HEK293T (cell line): ENCODE measurements at regions not wholly inside any gene's neighbourhood (a gene's known extent, or its start where the extent isn't known, plus 50 kb on each side); places are given as distances from the start of the nearest gene placed in this dataset.

Experiments
- CTCF ChIA-PET: fragments of 350-600 bp; formaldehyde crosslinking; extraction: SDS; loops from one replicate; lab custom pipeline; 2021; ENCODE audit warnings: antibody characterized with exemption, inconsistent platforms; lab: Yijun Ruan, JAX
- POLR2A ChIA-PET: fragments of 350-600 bp; formaldehyde crosslinking; extraction: SDS; loops from one replicate; lab custom pipeline; 2020; ENCODE audit warnings: antibody characterized with exemption, inconsistent platforms; lab: Yijun Ruan, JAX
- DNase-seq: peaks from one replicate; pipeline ENCODE4 v3.0.0; 2012; ENCODE audit warnings: mixed read lengths; ENCODE audit errors: extremely low spot score
- ARNT ChIP-seq: fragments of 450-650 bp; IDR thresholded peaks from 2 replicates; pipeline ENCODE4 v1.6.1; 2017; ENCODE audit warnings: mild to moderate bottlenecking
- BHLHE40 ChIP-seq: fragments of 450-650 bp; IDR thresholded peaks from 2 replicates; pipeline ENCODE4 v1.6.1; 2016; ENCODE audit warnings: mild to moderate bottlenecking, moderate library complexity, borderline replicate concordance
- CTBP1 ChIP-seq: fragments of 450-650 bp; IDR thresholded peaks from 2 replicates; pipeline ENCODE4 v1.6.1; 2016; ENCODE audit warnings: borderline replicate concordance
- ELF4 ChIP-seq: fragments of 450-650 bp; IDR thresholded peaks from 2 replicates; pipeline ENCODE4 v1.6.1; 2017; ENCODE audit warnings: antibody characterized with exemption
- FOXA1 ChIP-seq: fragments of 450-650 bp; IDR thresholded peaks from 2 replicates; pipeline ENCODE4 v1.6.1; 2016; ENCODE audit warnings: mild to moderate bottlenecking
- FOXK2 ChIP-seq: fragments of 450-650 bp; IDR thresholded peaks from 2 replicates; pipeline ENCODE4 v1.6.1; 2016; ENCODE audit warnings: mild to moderate bottlenecking
- FOXM1 ChIP-seq: fragments of 450-650 bp; IDR thresholded peaks from 2 replicates; pipeline ENCODE4 v1.6.1; 2017; ENCODE audit warnings: mild to moderate bottlenecking, borderline replicate concordance
- HDGF ChIP-seq: fragments of 450-650 bp; IDR thresholded peaks from 2 replicates; pipeline ENCODE4 v1.6.1; 2017; ENCODE audit warnings: antibody characterized with exemption, borderline replicate concordance
- L3MBTL2 ChIP-seq: fragments of 450-650 bp; conservative IDR thresholded peaks from 2 replicates; pipeline ENCODE4 v1.6.1; 2016; ENCODE audit warnings: mild to moderate bottlenecking
- LEF1 ChIP-seq: fragments of 450-650 bp; IDR thresholded peaks from 2 replicates; pipeline ENCODE4 v1.6.1; 2017; ENCODE audit warnings: mild to moderate bottlenecking, borderline replicate concordance
- NFRKB ChIP-seq: fragments of 450-650 bp; IDR thresholded peaks from 2 replicates; pipeline ENCODE4 v1.6.1; 2016; ENCODE audit warnings: mild to moderate bottlenecking, moderate library complexity
- PKNOX1 ChIP-seq: fragments of 450-650 bp; IDR thresholded peaks from 2 replicates; pipeline ENCODE4 v1.6.1; 2016
- SP1 ChIP-seq: fragments of 450-650 bp; IDR thresholded peaks from 2 replicates; pipeline ENCODE4 v1.6.1; 2017
- SUZ12 ChIP-seq: fragments of 450-650 bp; IDR thresholded peaks from 2 replicates; pipeline ENCODE4 v1.6.1; 2016; ENCODE audit warnings: mild to moderate bottlenecking
- TARDBP ChIP-seq: fragments of 450-650 bp; IDR thresholded peaks from 2 replicates; pipeline ENCODE4 v1.6.1; 2016
- ZNF384 ChIP-seq: fragments of 450-650 bp; IDR thresholded peaks from 2 replicates; pipeline ENCODE4 v1.6.1; 2016

GRCh38 chr4:36917413-36917812, 327.1 kb upstream of the NWD2 start:
- POLR2A ChIA-PET = no interaction called here
- no peak for TF ChIP-seq ZNF384
- no peak for TF ChIP-seq ELF4
- no peak for TF ChIP-seq FOXK2
- TF ChIP-seq ARNT = no peak
- no peak for TF ChIP-seq BHLHE40
- TF ChIP-seq CTBP1 = no peak
- DNase-seq = no peak
- CTCF ChIA-PET = no interaction called here

DNA sequence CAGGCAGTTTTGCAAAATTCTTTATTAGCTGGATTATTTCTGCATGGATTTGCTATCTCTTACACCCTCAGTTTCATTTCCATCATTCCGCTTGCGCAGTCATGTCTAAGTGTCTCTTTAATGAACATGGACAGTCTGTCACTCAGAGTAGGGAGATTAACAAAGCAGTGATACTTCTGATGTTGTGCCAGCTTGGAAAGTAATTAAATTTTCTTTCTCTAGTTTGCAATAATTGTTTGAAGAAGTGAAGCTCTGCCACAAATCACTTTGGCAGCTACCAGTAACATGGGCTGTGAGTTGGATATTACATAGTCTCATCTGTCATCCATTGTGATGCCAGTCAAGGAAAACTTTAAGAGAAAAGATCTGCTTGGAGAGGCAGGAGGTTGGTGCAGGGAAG, 324.8 kb upstream of the NWD2 start:
- ChIA-PET POLR2A (no interaction called here), CTCF (no interaction called here)
- TF ChIP-seq BHLHE40 (no peak), FOXM1 (no peak), FOXK2 (no peak), ELF4 (no peak), CTBP1 (no peak), SP1 (no peak), FOXA1 (no peak), TARDBP (no peak), ZNF384 (no peak), ARNT (no peak), SUZ12 (no peak), NFRKB (no peak), LEF1 (no peak), L3MBTL2 (no peak), PKNOX1 (no peak), HDGF (no peak)

GRCh38 chr4:36921476-36922216, 322.9 kb upstream of the NWD2 start:
- ChIA-PET CTCF (interaction anchor here (0.6 kb wide), 1 partner anchor 113 kb away, joined by 3 read pairs; no protein-coding TSS in a partner anchor), POLR2A (no interaction called here)
- TF ChIP-seq BHLHE40 = no peak
- no peak for TF ChIP-seq FOXA1
- DNase-seq = no peak

More for the DNA sequence above, 324.8 kb upstream of the NWD2 start:
- DNase-seq = no peak

DNA sequence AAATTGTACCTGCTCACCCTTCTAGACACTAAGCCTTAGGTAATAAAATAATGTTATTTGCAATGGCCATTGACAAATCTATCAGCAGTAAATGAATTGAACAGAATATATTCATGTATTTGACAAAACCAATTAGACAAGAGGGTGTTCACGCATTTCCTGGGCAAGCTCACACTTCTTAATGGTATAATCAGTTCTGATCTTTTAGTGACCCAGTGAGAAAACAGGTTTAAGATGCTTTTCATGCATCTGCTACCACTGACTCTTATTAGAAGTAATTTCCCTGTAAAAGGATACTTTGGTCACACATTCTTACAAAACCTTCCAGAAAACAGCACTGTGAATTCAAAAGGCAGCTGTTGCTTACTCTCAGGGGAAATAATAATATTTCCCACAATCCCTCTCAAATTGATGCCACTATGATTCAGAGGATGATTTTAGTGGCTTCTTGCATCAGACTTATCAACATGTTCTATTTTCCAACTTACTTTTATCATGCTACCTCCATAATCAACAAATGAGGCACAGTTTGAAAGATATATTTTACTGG, 313.9 kb upstream of the NWD2 start:
- CTCF ChIA-PET = no interaction called here
- TF ChIP-seq L3MBTL2 (no peak), LEF1 (no peak), ZNF384 (no peak), TARDBP (no peak), FOXM1 (no peak), SP1 (no peak), CTBP1 (no peak), SUZ12 (no peak), NFRKB (no peak), HDGF (no peak), BHLHE40 (no peak), PKNOX1 (no peak), ARNT (no peak), FOXA1 (no peak), ELF4 (no peak), FOXK2 (no peak)
- DNase-seq = no peak
- POLR2A ChIA-PET = no interaction called here

DNA sequence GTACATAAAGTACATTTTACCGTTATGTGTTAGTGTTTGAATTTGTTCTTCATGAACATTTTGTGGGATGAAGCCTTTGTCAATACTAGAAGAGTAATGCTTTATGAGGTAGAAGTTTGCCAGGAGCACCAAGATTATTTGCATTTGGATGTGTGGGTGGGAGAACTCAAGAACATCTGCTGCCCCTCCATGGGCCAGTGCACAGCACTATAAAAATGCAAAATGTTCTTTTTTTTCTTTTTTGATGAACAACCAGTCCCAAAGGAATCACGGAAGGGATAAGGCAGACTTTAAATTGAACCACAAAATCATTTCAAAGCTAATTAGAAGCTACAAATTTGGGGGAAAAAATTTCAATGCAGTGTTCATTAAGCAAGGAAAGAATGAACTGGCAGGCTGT, 300.3 kb upstream of the NWD2 start:
- CTCF ChIA-PET = no interaction called here
- DNase-seq = no peak

DNA sequence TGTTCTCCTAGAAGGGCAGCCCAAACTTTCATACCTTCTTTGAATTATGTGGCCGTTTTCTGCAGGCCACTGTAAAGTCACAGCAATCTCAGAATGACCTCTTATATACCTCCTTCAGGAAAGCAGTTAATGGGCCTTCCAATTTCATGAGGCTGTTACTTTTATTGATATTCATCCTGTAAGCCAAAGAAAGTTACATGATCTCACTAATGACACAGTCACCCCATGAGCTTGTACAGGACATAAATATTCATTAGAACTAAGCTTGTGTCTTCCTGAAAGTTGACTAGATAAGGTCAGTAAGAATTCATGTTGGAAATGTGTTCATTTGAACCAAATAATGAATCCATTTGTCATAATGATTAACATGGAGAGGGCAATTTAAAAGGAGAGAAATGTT, 283.1 kb upstream of the NWD2 start:
- no peak for DNase-seq
- POLR2A ChIA-PET = no interaction called here
- CTCF ChIA-PET = no interaction called here
- TF ChIP-seq HDGF = no peak
- TF ChIP-seq CTBP1 = no peak
- no peak for TF ChIP-seq SP1
- no peak for TF ChIP-seq ARNT

More for the DNA sequence above, 300.3 kb upstream of the NWD2 start:
- no peak for TF ChIP-seq L3MBTL2
- no peak for TF ChIP-seq LEF1
- no peak for TF ChIP-seq PKNOX1
- no peak for TF ChIP-seq ELF4
- no peak for TF ChIP-seq NFRKB
- no peak for TF ChIP-seq BHLHE40
- TF ChIP-seq TARDBP = no peak
- TF ChIP-seq FOXK2 = no peak
- POLR2A ChIA-PET = no interaction called here
